Memory B cell (primary cell): ENCODE measurements at regions not wholly inside any gene's neighbourhood (a gene's known extent, or its start where the extent isn't known, plus 50 kb on each side); places are given as distances from the start of the nearest gene placed in this dataset.

Source experiments
- ATAC-seq: fragments of 150-1000 bp; cut with Tn5 transposase; 2 replicates; pipeline ENCODE4 v1.10.0; 2021; ENCODE audit warnings: low read depth, mild to moderate bottlenecking, moderate library complexity
- DNase-seq, 2 donors: peaks; one replicate each; pipeline ENCODE4 v3.0.0; 2022; ENCODE audit warnings: low spot score in 2 of 2
- H3K27ac Mint-ChIP-seq: one replicate; pipeline ENCODE4 v1.8.0; 2022; ENCODE audit warnings: mild to moderate bottlenecking, moderate library complexity, mixed read lengths
- H3K27me3 Mint-ChIP-seq: one replicate; pipeline ENCODE4 v1.8.0; 2022; ENCODE audit warnings: mixed read lengths
- H3K36me3 Mint-ChIP-seq: one replicate; pipeline ENCODE4 v1.8.0; 2022; ENCODE audit warnings: mild to moderate bottlenecking, mixed read lengths
- H3K4me1 Mint-ChIP-seq: one replicate; pipeline ENCODE4 v1.8.0; 2022; ENCODE audit warnings: mixed read lengths
- H3K4me3 Mint-ChIP-seq: one replicate; pipeline ENCODE4 v1.8.0; 2022; ENCODE audit warnings: mild to moderate bottlenecking, moderate library complexity, mixed read lengths
- H3K9me3 Mint-ChIP-seq: one replicate; pipeline ENCODE4 v1.8.0; 2022; ENCODE audit warnings: mixed read lengths

DNA sequence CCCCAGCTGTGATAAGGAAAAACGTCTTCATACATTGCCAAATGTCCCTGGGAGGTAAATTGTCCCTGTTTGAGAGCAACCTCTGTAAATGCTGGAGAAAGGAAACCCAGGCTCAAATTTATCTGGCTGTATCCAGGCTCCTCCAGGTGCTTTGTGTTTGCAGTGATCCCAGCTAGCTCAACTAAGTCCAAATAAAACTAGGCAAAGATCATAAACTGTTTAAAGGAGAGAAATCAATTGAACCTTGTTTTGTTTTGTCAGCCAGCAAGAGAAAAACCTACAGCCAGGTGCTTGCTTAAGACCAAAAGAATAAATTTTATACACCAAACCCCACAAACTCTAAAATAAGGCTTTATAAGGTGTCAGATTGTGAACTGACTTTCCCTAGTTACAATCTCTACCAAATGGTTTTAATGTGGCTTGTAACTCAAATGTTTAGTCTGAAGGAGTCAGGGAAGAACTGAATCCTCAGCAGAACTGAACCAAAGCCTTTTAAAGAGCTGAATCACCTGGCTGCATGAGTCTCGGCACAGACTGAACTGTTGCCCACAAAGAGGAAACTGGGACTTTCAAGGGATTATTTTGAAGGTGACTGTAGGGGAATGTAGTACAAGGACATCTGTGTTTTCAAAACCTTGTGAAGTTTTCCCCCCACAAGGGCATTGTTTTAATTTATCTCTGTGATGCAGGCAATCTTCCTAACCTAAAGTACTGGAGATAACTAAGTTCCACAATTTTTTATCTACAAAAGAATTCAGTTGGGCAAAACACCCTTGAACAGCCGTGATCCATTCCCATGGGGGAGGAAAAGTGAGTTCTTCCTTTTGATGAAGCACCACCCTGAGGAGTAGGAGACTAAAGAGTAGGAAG, 201.7 kb upstream of the TARS1 start:
- no peak overlapping the region for H3K27ac Mint-ChIP-seq
- H3K27me3 Mint-ChIP-seq, result no peaks in the 10 kb centered on the region
- no peak overlapping the region for H3K4me3 Mint-ChIP-seq
- ATAC-seq (no peak), DNase-seq (no peak)
- peaks cover 7% of the 10 kb centered on the region for H3K4me1 Mint-ChIP-seq
- H3K36me3 Mint-ChIP-seq, result no peaks in the 10 kb centered on the region
- H3K9me3 Mint-ChIP-seq, result peaks cover 3% of the 10 kb centered on the region

GRCh38 chr5:33240558-33240957, 200.2 kb upstream of the TARS1 start:
- Mint-ChIP-seq H3K4me3 (no peak overlapping the region), H3K4me1 (peaks cover 7% of the 10 kb centered on the region), H3K27me3 (no peaks in the 10 kb centered on the region), H3K27ac (no peak overlapping the region), H3K9me3 (peaks cover 3% of the 10 kb centered on the region), H3K36me3 (no peaks in the 10 kb centered on the region)
- no peak for DNase-seq
- ATAC-seq, result no peak

DNA sequence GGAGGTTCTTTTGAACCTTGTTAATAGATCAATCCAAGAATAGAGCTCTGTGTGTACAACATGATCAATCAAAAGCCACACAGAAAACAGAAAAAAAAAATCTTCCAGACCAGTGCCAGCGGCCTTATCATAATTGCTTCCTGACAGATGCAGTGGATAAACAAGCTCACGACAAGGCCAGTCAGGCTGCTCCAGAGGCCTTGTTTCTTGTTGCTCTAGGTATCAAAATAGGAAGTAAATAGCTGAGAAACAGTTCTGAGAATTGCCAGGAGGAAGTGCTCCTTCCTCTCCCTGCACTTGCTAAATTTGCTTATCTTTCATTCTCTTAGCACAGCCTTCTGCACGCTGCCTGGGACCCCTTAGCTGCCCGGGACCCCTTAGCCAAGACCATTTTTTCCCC, 199.0 kb upstream of the TARS1 start:
- Mint-ChIP-seq H3K4me3 (no peak overlapping the region), H3K36me3 (no peaks in the 10 kb centered on the region), H3K4me1 (peaks cover 3% of the 10 kb centered on the region), H3K27me3 (no peaks in the 10 kb centered on the region), H3K9me3 (peaks cover 2% of the 10 kb centered on the region), H3K27ac (peak overlapping the region; percentile 18)
- ATAC-seq, result peak; percentile 45
- DNase-seq, result no peak

DNA sequence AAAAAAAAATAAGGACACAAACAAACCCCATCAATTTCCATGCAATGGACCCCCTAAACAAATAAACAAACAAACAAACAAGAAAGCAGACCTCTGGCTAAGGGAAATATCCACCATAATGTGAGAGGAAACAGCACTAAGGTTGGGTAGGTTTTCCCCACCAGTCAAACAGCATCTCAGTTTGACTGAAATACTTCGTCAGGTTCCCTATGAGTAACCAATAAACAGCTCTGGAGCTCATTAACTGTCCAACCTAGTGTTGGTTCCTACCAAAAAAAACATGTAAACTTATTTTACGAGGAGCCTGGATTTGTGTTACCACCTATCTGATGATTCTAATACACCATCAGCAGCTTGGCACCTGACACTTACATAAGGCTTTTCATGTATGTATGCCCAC, 198.5 kb upstream of the TARS1 start:
- Mint-ChIP-seq H3K4me3 (no peak overlapping the region), H3K27ac (no peak overlapping the region), H3K4me1 (peaks cover 3% of the 10 kb centered on the region), H3K36me3 (no peaks in the 10 kb centered on the region), H3K27me3 (no peaks in the 10 kb centered on the region), H3K9me3 (peaks cover 1% of the 10 kb centered on the region)
- ATAC-seq (no peak), DNase-seq (no peak)

DNA sequence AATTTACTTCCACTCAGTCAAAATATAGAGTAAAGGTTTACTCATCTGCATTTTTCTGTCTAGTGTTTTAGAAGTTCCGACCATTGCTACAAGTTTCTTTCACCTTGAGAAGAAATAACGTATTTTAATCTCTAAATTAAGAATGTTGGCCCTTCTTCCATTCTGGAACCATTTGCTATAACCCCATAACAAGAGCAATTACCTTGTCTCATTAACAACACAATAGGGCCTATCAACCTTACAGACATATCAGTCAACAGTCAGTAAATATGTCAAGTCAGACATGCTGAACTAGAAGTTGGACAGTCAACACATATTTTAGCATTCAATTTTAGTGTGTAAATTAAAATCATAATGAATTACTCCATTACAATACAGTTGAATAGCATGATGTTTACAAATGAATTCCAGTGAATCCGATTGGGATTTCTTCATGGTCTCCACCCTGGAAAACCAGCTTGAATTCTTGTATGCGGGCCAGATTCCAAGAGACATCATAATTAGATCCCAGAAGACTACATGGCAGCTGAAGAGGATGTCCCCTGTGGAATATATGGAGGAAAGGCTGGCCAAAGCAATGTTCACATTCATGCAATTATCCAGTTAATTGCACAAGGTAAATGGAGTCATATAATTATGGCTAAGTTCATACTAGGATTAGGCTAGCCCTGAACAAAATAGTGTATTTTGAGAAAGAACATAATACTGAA, 196.2 kb upstream of the TARS1 start:
- H3K36me3 Mint-ChIP-seq, result no peaks in the 10 kb centered on the region

DNA sequence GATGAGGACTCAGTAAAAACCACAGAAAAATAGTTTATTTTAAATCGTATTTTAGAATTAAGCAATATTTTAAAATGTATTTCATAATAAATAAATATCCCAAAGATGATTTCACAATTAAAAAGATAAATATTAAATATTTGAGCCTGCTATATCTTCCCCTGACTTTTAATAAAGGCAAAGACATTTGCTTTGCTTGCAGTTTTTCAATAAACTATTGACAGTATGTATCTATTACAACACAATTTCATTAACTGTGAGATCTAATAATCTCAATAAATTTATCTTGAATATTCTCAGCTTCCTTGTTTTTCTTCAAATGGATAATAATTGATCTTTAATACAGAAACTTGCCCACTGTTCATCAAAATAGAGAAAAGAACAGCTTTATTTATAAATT, 186.2 kb upstream of the TARS1 start:
- H3K36me3 Mint-ChIP-seq, result no peaks in the 10 kb centered on the region
- no peaks in the 10 kb centered on the region for H3K27me3 Mint-ChIP-seq
- ATAC-seq (no peak), DNase-seq (no peak)
- H3K4me1 Mint-ChIP-seq, result no peaks in the 10 kb centered on the region
- H3K9me3 Mint-ChIP-seq, result peaks cover 2% of the 10 kb centered on the region
- no peak overlapping the region for H3K27ac Mint-ChIP-seq
- H3K4me3 Mint-ChIP-seq, result no peak overlapping the region

More for the DNA sequence above, 196.2 kb upstream of the TARS1 start:
- Mint-ChIP-seq H3K27me3 (no peaks in the 10 kb centered on the region), H3K27ac (no peak overlapping the region), H3K4me3 (no peak overlapping the region), H3K9me3 (peaks cover 1% of the 10 kb centered on the region), H3K4me1 (peaks cover 3% of the 10 kb centered on the region)
- ATAC-seq, result no peak
- no peak for DNase-seq

- no peak overlapping the region for H3K27ac Mint-ChIP-seq
- ATAC-seq, result no peak
- H3K36me3 Mint-ChIP-seq, result no peaks in the 10 kb centered on the region
- no peaks in the 10 kb centered on the region for H3K4me1 Mint-ChIP-seq
- no peaks in the 10 kb centered on the region for H3K9me3 Mint-ChIP-seq
- no peak for DNase-seq
- H3K27me3 Mint-ChIP-seq, result no peaks in the 10 kb centered on the region
- no peak overlapping the region for H3K4me3 Mint-ChIP-seq
These were observed 182.8 kb upstream of the TARS1 start for GRCh38 chr5:33257807-33258429.

- DNase-seq (no peak), ATAC-seq (no peak)
- peaks cover 2% of the 10 kb centered on the region for H3K9me3 Mint-ChIP-seq
- no peak overlapping the region for H3K4me3 Mint-ChIP-seq
- no peaks in the 10 kb centered on the region for H3K4me1 Mint-ChIP-seq
- no peaks in the 10 kb centered on the region for H3K36me3 Mint-ChIP-seq
- H3K27me3 Mint-ChIP-seq, result no peaks in the 10 kb centered on the region
- no peak overlapping the region for H3K27ac Mint-ChIP-seq
These were observed 182.2 kb upstream of the TARS1 start for GRCh38 chr5:33258553-33258952.

- DNase-seq, result no peak
- no peaks in the 10 kb centered on the region for H3K36me3 Mint-ChIP-seq
- H3K27me3 Mint-ChIP-seq, result no peaks in the 10 kb centered on the region
- no peak for ATAC-seq
- no peak overlapping the region for H3K27ac Mint-ChIP-seq
- no peak overlapping the region for H3K4me3 Mint-ChIP-seq
- no peaks in the 10 kb centered on the region for H3K4me1 Mint-ChIP-seq
- peaks cover 12% of the 10 kb centered on the region for H3K9me3 Mint-ChIP-seq
These were observed 180.7 kb upstream of the TARS1 start for GRCh38 chr5:33260098-33260497.

DNA sequence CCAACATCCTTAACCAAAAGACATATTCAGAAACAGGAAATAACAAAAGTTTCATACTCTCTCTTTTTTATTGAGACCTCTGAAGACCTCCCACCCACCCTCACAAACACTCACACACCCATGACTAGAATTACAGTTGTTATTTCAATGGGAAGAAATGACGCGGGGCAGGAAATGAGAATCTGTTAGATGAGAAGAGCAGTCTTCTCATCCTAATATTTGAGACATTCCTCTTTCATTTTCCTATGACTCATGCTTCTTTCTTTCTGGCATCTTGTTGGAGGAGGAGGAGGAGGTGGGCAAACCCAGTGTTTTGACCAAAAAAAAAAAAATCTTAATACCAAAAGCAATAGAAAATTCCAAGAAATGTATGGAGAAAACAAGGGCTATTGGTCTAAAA, 179.5 kb upstream of the TARS1 start:
- no peaks in the 10 kb centered on the region for H3K27me3 Mint-ChIP-seq
- H3K36me3 Mint-ChIP-seq, result no peaks in the 10 kb centered on the region
- H3K27ac Mint-ChIP-seq, result no peak overlapping the region
- DNase-seq (no peak), ATAC-seq (no peak)
- no peak overlapping the region for H3K4me3 Mint-ChIP-seq
- H3K9me3 Mint-ChIP-seq, result peaks cover 12% of the 10 kb centered on the region
- no peaks in the 10 kb centered on the region for H3K4me1 Mint-ChIP-seq

GRCh38 chr5:33261747-33262146, 179.0 kb upstream of the TARS1 start:
- no peaks in the 10 kb centered on the region for H3K36me3 Mint-ChIP-seq
- H3K27me3 Mint-ChIP-seq, result no peaks in the 10 kb centered on the region
- DNase-seq (no peak), ATAC-seq (no peak)
- no peak overlapping the region for H3K4me3 Mint-ChIP-seq
- H3K9me3 Mint-ChIP-seq, result peaks cover 12% of the 10 kb centered on the region
- no peaks in the 10 kb centered on the region for H3K4me1 Mint-ChIP-seq
- no peak overlapping the region for H3K27ac Mint-ChIP-seq

DNA sequence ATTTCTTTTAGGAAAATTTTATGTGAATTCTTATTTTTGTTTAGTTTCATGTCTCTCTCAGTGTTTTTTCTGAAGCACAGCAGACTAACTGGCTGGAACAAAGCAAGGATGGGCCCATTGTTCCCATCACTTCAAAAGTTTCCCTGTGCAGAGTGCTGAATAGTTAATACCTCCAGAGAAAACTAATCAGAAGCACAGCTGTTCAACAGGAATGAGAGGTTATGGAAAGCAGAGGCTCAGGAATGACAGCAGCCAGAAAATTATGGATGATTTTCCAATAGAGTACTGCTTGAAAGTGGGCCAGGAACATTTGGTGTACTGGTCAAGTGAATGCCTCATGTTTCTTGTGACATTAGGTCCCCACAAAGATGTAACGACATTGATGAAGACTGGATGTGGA, 173.0 kb upstream of the TARS1 start:
- H3K9me3 Mint-ChIP-seq, result peaks cover 12% of the 10 kb centered on the region
- H3K4me3 Mint-ChIP-seq, result no peak overlapping the region
- H3K4me1 Mint-ChIP-seq, result no peaks in the 10 kb centered on the region
- no peaks in the 10 kb centered on the region for H3K27me3 Mint-ChIP-seq
- H3K27ac Mint-ChIP-seq, result no peak overlapping the region
- H3K36me3 Mint-ChIP-seq, result no peaks in the 10 kb centered on the region
- no peak for ATAC-seq
- DNase-seq, result no peak

DNA sequence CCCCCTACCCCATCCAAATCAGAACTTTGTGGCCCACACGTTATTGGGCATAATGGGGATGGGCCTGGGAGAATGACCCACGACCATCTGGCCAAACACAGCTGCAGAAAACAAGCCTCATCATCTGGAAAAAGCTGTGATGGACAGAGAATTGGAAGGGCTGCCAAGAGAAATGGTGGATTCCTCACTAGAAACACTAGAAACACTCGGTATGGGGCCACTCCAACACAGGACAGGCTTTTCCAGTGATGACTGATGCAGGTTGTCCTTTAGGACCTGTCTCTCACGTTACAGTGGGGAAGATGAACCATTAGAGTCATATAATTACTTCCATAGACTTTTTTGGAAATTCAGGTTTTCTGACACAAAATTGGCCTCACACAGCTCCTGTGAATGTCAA, 172.4 kb upstream of the TARS1 start:
- Mint-ChIP-seq H3K36me3 (no peaks in the 10 kb centered on the region), H3K4me3 (no peak overlapping the region), H3K4me1 (no peaks in the 10 kb centered on the region), H3K27me3 (no peaks in the 10 kb centered on the region), H3K27ac (no peak overlapping the region), H3K9me3 (peaks cover 12% of the 10 kb centered on the region)
- DNase-seq (no peak), ATAC-seq (no peak)

DNA sequence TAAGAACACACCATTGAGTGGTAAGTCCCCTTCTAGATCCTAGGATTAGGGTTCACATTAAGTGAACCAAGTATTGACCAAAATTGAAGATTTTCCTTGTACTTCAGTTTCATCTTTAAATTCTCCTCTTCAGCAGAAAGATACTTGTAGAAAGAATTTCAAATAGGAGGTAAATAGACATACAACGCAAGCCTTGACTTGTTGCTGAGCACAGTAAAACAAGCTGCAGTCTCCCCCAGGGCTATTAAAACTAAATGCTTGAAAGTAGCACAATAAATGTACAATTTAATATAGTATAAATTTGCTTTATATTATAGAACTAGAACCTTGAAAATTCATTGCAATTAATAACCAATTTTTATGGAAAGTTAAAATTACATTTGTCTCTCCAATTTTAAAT, 170.1 kb upstream of the TARS1 start:
- no peaks in the 10 kb centered on the region for H3K9me3 Mint-ChIP-seq
- no peak for ATAC-seq
- no peaks in the 10 kb centered on the region for H3K36me3 Mint-ChIP-seq

More for the DNA sequence above, 170.1 kb upstream of the TARS1 start:
- no peak overlapping the region for H3K4me3 Mint-ChIP-seq
- no peak for DNase-seq
- H3K27ac Mint-ChIP-seq, result no peak overlapping the region
- H3K4me1 Mint-ChIP-seq, result no peaks in the 10 kb centered on the region
- H3K27me3 Mint-ChIP-seq, result no peaks in the 10 kb centered on the region
